Activated CD4-positive, alpha-beta T cell treated with anti-CD3 and anti-CD28 coated beads for 36 hours (primary cell): ENCODE measurements at regions not wholly inside any gene's neighbourhood (a gene's known extent, or its start where the extent isn't known, plus 50 kb on each side); places are given as distances from the start of the nearest gene placed in this dataset.
"Not testable (repeated sequence)": the region's sequence is repeated elsewhere in the genome, so short reads cannot be mapped to it uniquely, and the experiment has no call there.

Source experiments
- ATAC-seq: fragments of 200-7000 bp; cut with Tn5 transposase; one replicate; pipeline ENCODE4 v1.10.0; 2021; ENCODE audit warnings: mild to moderate bottlenecking, moderate library complexity
- CTCF ChIA-PET: fragments of 350-600 bp; sonication (Branson Sonifier 250); formaldehyde crosslinking; loops from one replicate; lab custom pipeline; 2021; ENCODE audit warnings: antibody characterized with exemption; lab: Charles Lee
- POLR2A ChIA-PET: fragments of 350-600 bp; sonication (Branson Sonifier 250); formaldehyde crosslinking; loops from one replicate; lab custom pipeline; 2021; ENCODE audit warnings: antibody characterized with exemption, inconsistent platforms; lab: Charles Lee
- DNase-seq: peaks from one replicate; pipeline ENCODE4 v3.0.0-alpha.2; 2020
- H3K27ac Mint-ChIP-seq: one replicate; pipeline ENCODE4 v1.8.0; 2021; ENCODE audit warnings: mixed read lengths
- H3K27me3 Mint-ChIP-seq: one replicate; pipeline ENCODE4 v1.8.0; 2021; ENCODE audit warnings: mixed read lengths
- H3K36me3 Mint-ChIP-seq: one replicate; pipeline ENCODE4 v1.8.0; 2021; ENCODE audit warnings: low read depth, mixed read lengths
- H3K4me1 Mint-ChIP-seq: one replicate; pipeline ENCODE4 v1.8.0; 2021; ENCODE audit warnings: mixed read lengths
- H3K4me3 Mint-ChIP-seq: one replicate; pipeline ENCODE4 v1.8.0; 2021; ENCODE audit warnings: mild to moderate bottlenecking, moderate library complexity, mixed read lengths
- H3K9me3 Mint-ChIP-seq: one replicate; pipeline ENCODE4 v1.8.0; 2021; ENCODE audit warnings: low read depth, mixed read lengths
- intact Hi-C, 2 experiments: fragments of 100-400 bp; cut with DNase I in 1 of 2; cut with micrococcal nuclease in 1 of 2; formaldehyde crosslinking; loops; one replicate each; pipeline versions ENCODE4 v1.14.2 to v1.15.1; 2022 to 2024; cut with DNase I, micrococcal nuclease

DNA sequence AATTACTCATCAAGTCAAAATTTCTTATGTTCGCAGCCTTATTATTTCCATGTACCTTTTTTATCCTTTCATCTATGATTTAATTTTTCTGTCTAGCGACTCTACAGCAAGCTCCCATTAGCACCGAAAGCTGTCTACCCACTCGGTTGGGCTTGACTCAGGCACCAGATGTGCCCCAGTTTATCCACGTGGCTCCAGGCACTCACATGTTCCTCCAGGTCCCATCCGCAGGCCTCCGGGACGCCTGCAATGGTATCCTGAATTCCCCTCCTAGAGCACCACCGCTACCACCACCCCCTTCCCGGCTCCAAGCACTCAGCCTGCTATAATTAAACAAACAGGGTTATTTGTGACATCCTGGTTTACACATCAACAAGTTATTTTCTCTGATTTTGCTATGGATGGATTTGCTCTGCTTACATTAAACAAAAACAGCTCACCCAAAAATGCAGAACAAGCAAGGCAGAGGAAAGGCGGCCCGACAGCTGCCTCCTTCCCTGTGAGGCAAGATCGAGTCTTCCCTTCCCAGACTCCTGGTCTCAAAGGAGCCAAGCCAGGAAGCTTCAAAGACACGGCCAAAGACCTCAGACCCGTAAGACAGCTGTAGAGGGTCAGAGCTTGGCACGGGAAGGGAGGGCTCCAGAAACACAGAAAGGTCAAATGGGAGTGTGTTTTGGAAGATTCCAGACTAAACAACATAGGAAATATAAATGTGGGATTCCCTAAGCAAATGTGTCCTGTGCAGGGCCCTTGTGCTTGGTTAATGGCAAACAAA, 253.8 kb downstream of the TTC8 start:
- Mint-ChIP-seq H3K27ac (no peak overlapping the region), H3K4me3 (no peak overlapping the region), H3K27me3 (peaks cover 2% of the 10 kb centered on the region), H3K36me3 (no peaks in the 10 kb centered on the region), H3K9me3 (no peaks in the 10 kb centered on the region), H3K4me1 (no peaks in the 10 kb centered on the region)
- POLR2A ChIA-PET, result interaction anchor here (0.6 kb wide), 1 partner anchor 988 kb away, joined by 5 read pairs; no protein-coding TSS in a partner anchor
- ATAC-seq (no peak), DNase-seq (no peak)
- intact Hi-C loops, result no loop called here
- CTCF ChIA-PET, result no interaction called here

DNA sequence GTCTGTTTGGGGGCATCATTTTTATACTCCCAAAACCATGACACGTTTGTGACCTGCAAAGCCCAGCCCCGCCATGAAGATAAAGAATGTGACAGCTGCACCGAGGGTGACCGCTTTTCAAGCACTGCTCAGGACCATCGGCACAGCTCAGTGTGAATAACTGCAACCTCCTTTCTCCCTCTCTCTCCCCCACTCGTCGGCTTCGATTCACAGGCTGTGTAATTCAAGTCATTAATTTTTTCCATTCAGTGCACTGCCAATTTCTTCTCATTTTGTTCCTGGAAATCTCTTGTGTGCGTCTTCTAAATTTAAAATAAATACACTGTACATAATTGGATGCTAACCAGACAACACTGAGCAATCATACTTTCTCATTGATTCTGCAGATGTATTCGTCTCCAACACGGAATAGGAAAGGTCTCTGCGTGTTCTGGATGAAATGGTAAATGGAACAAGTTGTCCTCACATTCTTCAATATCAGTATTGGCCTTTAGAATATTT, 260.8 kb downstream of the TTC8 start:
- H3K36me3 Mint-ChIP-seq, result no peaks in the 10 kb centered on the region
- ATAC-seq (no peak), DNase-seq (no peak)
- H3K4me1 Mint-ChIP-seq, result no peaks in the 10 kb centered on the region
- no peak overlapping the region for H3K27ac Mint-ChIP-seq
- POLR2A ChIA-PET, result no interaction called here
- H3K9me3 Mint-ChIP-seq, result no peaks in the 10 kb centered on the region
- H3K4me3 Mint-ChIP-seq, result no peak overlapping the region
- intact Hi-C loops, result no loop called here
- CTCF ChIA-PET, result interaction anchor here (0.7 kb wide), 1 partner anchor 839 kb away, joined by 3 read pairs; no protein-coding TSS in a partner anchor
- H3K27me3 Mint-ChIP-seq, result peaks cover 2% of the 10 kb centered on the region

DNA sequence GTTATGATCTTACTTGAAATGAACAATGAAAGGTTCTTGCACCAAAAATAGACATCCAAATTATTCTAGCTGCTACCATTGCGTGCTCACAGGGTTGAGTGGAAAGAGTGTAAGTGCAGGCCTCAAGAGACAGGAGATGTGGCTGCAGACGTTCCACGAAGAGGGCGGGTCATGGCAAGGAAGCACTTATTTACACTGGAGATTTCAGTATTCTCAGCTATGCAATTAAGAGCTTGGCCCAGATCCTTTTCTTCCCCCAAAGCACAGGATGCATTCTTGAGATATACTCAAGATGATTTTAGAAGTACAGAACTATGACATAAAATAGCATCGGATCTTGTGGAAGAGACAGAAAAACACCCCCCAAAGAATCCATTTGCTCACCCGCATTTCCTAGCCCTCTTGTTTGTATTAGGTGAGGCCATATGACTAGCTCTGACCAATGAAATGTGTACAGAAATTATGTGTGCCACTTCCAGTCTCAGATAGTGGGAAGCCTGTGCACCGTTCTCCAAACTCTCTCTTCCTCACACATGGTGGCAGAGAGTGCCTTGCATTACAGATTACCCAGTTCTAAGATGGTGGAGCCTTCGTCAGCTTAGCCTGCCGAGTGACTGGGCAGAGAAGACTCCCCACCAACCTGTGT, 261.4 kb downstream of the TTC8 start:
- Mint-ChIP-seq H3K27ac (no peak overlapping the region), H3K9me3 (no peaks in the 10 kb centered on the region), H3K27me3 (peaks cover 2% of the 10 kb centered on the region), H3K4me3 (no peak overlapping the region), H3K4me1 (no peaks in the 10 kb centered on the region), H3K36me3 (no peaks in the 10 kb centered on the region)
- ATAC-seq (no peak), DNase-seq (no peak)
- POLR2A ChIA-PET, result no interaction called here
- CTCF ChIA-PET, result interaction anchor here (0.5 kb wide), 1 partner anchor 14 kb away, joined by 3 read pairs; no protein-coding TSS in a partner anchor
- intact Hi-C loops, result no loop called here

DNA sequence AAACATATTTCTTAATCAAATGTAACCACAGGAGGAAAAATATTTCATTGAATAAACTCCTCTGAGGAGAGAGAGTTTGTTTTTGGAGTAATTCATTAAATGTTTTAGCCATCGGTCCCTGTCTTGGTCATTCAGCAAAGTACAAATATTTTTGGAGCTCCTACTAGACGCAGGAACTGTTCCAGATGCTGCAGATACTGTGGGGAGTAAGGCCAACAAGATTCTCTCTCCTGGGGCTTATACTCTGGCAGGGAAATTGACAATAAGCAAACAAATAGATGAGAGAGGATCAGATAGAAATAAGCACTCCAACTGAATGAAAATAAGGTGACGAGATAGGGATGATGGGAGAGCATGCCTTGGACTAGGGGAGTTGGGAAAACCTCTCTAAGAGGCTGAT, 264.1 kb downstream of the TTC8 start:
- no peaks in the 10 kb centered on the region for H3K4me1 Mint-ChIP-seq
- H3K36me3 Mint-ChIP-seq, result no peaks in the 10 kb centered on the region
- ChIA-PET POLR2A (no interaction called here), CTCF (no interaction called here)
- peaks cover 4% of the 10 kb centered on the region for H3K27me3 Mint-ChIP-seq
- ATAC-seq (no peak), DNase-seq (no peak)
- intact Hi-C loops, result no loop called here
- no peak overlapping the region for H3K4me3 Mint-ChIP-seq
- peaks cover 3% of the 10 kb centered on the region for H3K9me3 Mint-ChIP-seq
- no peak overlapping the region for H3K27ac Mint-ChIP-seq

DNA sequence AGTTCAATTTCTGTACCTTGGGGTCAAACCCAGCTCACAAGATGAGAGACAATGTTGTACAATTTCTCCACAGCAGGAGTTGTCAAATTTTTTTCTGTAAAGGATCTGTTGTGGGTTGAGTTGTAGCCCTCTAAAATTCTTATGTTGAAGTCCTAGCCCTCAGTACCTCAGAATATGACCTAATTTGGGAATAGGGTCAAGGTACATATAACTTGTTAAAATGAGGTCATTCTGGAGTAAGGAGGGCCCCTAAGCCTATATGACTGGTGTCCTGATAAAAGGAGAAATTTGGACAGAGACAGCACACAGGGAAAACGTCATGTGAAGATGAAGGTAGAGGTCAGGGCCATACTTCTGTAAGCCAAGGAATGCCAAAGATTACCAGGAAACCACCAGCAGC, 264.9 kb downstream of the TTC8 start:
- Mint-ChIP-seq H3K27ac (no peak overlapping the region), H3K4me3 (no peak overlapping the region), H3K4me1 (no peaks in the 10 kb centered on the region), H3K27me3 (peaks cover 4% of the 10 kb centered on the region), H3K36me3 (no peaks in the 10 kb centered on the region), H3K9me3 (peaks cover 3% of the 10 kb centered on the region)
- ATAC-seq (no peak), DNase-seq (no peak)
- ChIA-PET POLR2A (no interaction called here), CTCF (no interaction called here)
- intact Hi-C loops, result no loop called here

DNA sequence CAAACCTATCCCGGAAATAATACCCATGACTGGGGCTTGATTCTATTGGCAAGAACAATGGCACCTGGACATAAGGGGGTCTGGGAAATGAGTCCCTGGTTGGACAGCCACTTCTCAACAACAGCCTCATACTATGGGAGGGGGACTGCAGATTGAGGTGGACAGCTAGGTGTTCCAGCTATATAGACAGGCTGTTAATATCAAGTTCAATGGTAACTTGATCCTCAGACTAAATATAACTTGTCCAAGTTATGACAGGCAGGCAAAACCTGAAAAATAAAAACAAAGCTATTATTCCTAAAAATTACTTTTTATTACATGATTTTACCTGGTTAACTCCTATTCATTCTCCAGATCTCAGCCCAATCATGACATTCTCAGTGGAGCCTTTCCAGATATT, 267.3 kb downstream of the TTC8 start:
- CTCF ChIA-PET, result no interaction called here
- POLR2A ChIA-PET, result no interaction called here
- H3K27me3 Mint-ChIP-seq, result peaks cover 7% of the 10 kb centered on the region

DNA sequence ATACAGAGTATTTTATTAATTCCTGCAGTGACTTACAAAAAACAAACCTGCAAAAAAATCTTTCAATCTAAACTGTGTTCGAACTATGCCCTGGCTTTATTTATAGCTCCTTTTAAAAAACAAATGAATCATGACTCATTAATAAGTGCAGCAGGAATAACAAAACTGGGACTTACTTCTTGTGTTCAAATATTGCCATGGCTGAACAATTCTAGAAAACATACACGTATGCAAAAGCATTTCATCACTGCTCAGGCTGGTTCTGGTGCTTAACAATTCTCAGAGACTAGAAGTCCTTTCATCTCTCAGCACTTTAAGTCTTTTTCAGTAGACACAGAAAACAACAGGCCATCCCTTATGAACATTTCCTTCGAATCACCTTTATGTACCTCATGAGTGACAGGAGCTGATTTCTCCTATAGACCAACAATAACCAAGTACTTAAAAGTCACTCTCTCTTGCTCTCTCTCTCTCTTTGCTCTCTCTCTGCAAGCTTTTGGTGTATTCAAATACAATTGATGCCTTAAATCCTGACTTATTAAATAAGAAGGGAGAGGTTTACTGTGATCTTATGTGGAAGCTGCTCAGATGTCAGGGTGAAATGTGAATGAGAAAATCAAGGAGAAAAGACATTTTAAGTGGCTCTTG, 268.8 kb downstream of the TTC8 start:
- Mint-ChIP-seq H3K4me3 (no peak overlapping the region), H3K36me3 (no peaks in the 10 kb centered on the region), H3K9me3 (peaks cover 3% of the 10 kb centered on the region), H3K27ac (no peak overlapping the region), H3K27me3 (peaks cover 7% of the 10 kb centered on the region), H3K4me1 (no peaks in the 10 kb centered on the region)
- ChIA-PET CTCF (no interaction called here), POLR2A (no interaction called here)
- intact Hi-C loops, result no loop called here
- no peak for ATAC-seq
- DNase-seq, result no peak

More for the DNA sequence above, 267.3 kb downstream of the TTC8 start:
- peaks cover 3% of the 10 kb centered on the region for H3K9me3 Mint-ChIP-seq
- H3K4me3 Mint-ChIP-seq, result no peak overlapping the region
- intact Hi-C loops, result no loop called here
- no peak overlapping the region for H3K27ac Mint-ChIP-seq
- no peak for ATAC-seq
- no peaks in the 10 kb centered on the region for H3K36me3 Mint-ChIP-seq
- DNase-seq, result no peak
- H3K4me1 Mint-ChIP-seq, result no peaks in the 10 kb centered on the region

DNA sequence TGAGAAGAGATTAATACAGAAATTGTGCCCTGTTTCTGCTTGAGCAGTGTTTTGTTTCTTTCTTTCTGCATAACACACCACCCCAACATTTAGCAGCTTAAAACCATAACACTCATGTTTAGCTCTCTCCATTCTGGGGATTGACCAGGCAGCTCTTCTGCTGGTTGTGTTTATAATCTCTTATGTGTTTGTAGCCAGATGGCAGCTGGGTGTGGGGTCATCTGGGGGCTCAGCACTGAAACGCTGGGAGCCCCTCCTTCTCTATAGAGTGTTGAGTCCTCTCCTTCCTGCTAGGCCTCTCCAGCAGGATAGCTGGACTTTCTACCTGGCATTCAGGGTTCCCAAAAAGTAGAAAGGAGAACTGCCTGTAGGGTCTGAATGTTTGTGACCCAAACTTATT, 270.6 kb downstream of the TTC8 start:
- H3K36me3 Mint-ChIP-seq, result no peaks in the 10 kb centered on the region
- ChIA-PET CTCF (no interaction called here), POLR2A (no interaction called here)
- no peak overlapping the region for H3K4me3 Mint-ChIP-seq
- peaks cover 9% of the 10 kb centered on the region for H3K27me3 Mint-ChIP-seq
- H3K9me3 Mint-ChIP-seq, result peaks cover 3% of the 10 kb centered on the region
- ATAC-seq, result no peak
- H3K27ac Mint-ChIP-seq, result no peak overlapping the region
- no peaks in the 10 kb centered on the region for H3K4me1 Mint-ChIP-seq
- DNase-seq, result no peak
- intact Hi-C loops, result no loop called here

DNA sequence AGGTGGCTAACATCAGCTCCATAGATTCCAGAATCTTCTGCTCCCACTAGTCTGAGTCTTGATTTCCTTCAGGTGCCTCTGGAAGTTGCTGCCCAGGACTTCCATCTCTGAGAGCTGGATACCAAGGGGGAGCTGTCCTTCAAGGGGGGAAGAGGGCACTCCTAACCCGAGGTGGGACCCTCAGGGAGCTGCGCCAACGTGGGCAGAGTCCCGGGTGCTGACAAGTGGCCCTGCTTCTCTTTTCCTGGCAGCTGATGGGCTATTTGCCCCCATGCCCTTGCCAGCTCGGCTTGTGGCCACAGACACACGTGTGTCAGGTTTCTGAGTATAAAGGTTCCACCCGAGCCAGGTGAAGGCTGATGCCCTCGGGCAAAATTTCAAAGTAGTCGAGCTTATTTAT, 272.5 kb downstream of the TTC8 start:
- Mint-ChIP-seq H3K27ac (no peak overlapping the region), H3K4me3 (no peak overlapping the region), H3K36me3 (no peaks in the 10 kb centered on the region), H3K9me3 (peaks cover 5% of the 10 kb centered on the region), H3K27me3 (peaks cover 9% of the 10 kb centered on the region), H3K4me1 (no peaks in the 10 kb centered on the region)
- ChIA-PET CTCF (interaction anchor here (1.3 kb wide), 1 partner anchor 30 kb away, joined by 3 read pairs; no protein-coding TSS in a partner anchor), POLR2A (no interaction called here)
- intact Hi-C loops, result no loop called here
- no peak for ATAC-seq
- DNase-seq, result no peak

DNA sequence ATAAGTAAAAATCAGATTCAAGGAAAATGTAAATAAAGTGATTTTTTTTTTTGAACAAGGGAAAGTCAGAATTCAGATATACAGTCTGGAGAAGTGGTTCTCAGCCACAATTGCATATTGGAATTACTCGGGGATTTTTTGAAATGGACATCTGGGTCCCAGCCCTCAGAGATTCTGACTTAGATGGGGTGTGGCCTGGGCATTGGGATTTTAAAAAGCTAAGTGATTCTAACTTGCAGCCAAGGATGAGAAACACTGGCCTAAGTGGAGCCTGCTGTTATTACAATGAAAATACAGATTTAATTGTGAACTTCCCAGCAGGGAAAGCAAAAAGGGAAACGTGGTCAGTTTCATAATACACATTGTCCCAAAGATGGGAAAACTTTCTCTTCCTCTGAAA, 273.8 kb downstream of the TTC8 start:
- intact Hi-C loops, result no loop called here
- Mint-ChIP-seq H3K4me3 (no peak overlapping the region), H3K9me3 (peaks cover 2% of the 10 kb centered on the region), H3K27me3 (peaks cover 7% of the 10 kb centered on the region), H3K36me3 (no peaks in the 10 kb centered on the region), H3K4me1 (no peaks in the 10 kb centered on the region), H3K27ac (no peak overlapping the region)
- ChIA-PET CTCF (interaction anchor here (0.8 kb wide), 1 partner anchor 1412 kb away, joined by 3 read pairs; no protein-coding TSS in a partner anchor), POLR2A (interaction anchor here (0.7 kb wide), 1 partner anchor 39 kb away, joined by 3 read pairs; no protein-coding TSS in a partner anchor)
- no peak for ATAC-seq
- no peak for DNase-seq

DNA sequence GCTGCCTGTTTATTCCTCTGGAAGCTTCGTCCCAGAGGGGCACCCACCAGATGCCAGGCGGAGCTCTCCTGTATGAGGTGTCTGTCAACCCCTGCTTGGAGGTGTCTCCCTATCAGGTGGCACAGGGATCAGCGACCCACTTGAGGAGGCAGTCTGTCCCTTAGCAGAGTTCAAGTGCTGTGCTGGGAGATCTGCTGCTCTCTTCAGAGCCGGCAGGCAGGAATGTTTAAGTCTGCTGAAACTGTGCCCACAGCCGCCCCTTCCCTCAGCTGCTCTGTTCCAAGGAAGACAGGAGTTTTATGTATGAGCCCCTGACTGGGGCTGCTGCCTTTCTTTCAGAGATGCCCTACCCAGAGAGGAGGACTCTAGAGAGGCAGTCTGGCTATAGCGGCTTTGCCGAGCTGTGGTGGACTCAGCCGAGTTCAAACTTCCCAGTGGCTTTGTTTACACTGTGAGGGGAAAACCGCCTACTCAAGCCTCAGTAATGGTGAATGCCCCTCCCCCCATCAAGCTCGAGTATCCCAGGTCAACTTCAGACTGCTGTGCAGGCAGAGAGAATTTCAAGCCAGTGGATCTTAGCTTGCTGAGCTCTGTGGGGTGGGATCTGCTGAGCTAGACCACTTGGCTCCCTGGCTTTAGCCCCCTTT, 279.8 kb downstream of the TTC8 start:
- H3K4me1 Mint-ChIP-seq, H3K27ac Mint-ChIP-seq, DNase-seq, POLR2A ChIA-PET, H3K4me3 Mint-ChIP-seq, CTCF ChIA-PET, intact Hi-C loops, H3K9me3 Mint-ChIP-seq, ATAC-seq, H3K36me3 Mint-ChIP-seq: not testable (repeated sequence)
- peaks cover 12% of the 10 kb centered on the region for H3K27me3 Mint-ChIP-seq
